GM18507 (cell line): ENCODE measurements at regions not wholly inside any gene's neighbourhood (a gene's known extent, or its start where the extent isn't known, plus 50 kb on each side); places are given as distances from the start of the nearest gene placed in this dataset.
"Not testable (repeated sequence)": the region's sequence is repeated elsewhere in the genome, so short reads cannot be mapped to it uniquely, and the experiment has no call there.

Source experiments
- DNase-seq: peaks from one replicate; pipeline ENCODE4 v3.0.0; 2011; ENCODE audit warnings: low read depth; ENCODE audit not compliant: insufficient read length; ENCODE audit errors: extremely low spot score
- FAIRE-seq: peaks from 2 replicates; lab custom pipeline; 2011; peaks lifted over from hg19 to GRCh38; lab: Jason Lieb, UNC

DNA sequence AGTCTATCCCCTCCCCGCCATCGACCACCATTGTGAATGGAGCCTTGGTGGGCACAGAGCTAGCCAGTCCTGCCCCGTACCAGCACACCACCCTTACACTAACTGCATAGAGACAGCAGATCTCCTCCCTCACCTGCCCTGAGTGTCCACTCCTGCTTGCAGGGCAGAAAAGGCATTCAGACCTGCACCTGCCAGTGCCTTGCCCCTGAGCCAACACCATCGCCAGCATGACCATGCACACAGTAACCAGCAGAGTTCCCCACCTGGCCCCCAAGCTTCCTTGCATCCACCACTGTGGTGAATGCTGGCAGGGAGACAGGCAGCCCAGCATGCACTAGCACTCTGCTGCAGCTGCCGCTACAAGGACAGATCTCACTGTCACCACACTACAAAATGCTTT, 397.1 kb downstream of the KLHL4 start:
- FAIRE-seq (no peak), DNase-seq (no peak)

DNA sequence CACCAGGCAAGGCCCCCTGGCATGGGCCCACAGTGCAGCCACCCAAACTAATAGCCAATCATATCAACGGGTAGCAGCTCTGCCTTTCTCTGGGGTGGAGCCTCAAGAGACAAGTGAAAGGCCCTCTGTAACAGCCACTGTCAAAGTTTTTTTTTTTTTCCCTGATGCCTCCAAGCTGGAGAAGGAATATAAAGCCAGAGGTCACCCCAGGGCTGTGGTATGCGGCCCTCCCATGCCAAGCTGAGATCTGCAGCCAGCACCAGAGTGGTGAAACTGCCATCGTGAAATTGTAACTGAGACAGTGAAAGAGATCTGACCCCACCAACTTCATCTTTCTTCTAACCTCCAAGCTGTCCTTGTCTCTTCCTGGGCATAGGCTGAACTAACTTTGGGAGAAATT, 407.0 kb downstream of the KLHL4 start:
- DNase-seq (no peak), FAIRE-seq (no peak)

DNA sequence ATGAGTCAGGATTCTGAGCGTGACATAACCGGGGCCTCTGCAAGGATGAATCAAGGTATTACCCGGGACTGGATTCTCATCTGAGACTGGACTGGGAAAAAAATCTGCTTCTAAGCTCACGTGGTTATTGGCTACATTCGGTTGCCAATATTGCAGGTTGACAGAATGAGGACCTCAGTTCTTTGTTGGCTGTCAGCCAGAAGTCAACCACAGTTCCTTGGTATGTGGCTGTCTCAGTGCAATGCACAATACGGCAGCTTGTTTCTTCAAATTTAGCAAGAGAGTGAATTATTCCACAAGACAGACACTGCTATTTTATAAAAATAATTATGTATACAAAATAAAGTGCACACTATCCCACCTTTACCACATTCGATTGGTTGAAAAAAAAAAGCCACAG, 424.2 kb downstream of the KLHL4 start:
- FAIRE-seq (no peak), DNase-seq (no peak)

DNA sequence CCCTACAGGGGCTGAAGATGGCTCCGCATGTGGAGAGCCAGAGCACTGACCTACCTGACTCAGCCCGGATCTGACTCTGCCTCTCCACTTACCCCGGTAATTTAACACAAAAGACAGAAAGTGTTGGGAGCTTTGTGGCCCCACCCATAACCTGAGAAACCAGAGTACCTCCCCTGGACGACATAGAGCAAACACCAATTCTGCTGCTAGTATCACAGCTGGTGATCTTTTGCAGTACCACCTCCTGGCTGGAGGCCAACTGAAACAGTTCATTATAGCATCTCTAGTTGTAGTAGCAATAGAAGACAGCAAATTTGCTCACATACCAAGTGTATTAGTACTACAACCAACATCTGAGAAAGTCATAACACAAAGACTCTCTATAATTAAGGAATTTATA, 443.9 kb downstream of the KLHL4 start:
- no peak for FAIRE-seq
- no peak for DNase-seq

DNA sequence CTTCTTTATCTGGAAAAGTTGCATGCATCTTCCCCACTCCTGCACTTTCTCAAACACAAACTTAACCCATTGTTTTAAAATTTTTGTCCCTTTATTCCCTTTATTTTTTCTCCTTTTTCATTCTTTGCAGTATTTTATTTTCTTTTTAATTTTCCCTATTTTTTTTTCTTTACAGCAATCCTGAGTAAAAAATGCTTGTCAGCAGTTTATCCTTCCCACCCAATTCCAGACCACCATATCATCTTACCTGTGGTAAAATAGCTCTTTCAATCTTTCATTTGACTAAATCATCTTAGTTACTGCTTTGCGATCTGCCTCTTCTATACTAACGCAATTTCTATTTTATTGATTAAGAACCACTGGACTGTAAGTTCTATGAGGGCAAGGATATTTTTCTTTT, 450.5 kb downstream of the KLHL4 start:
- DNase-seq = no peak
- FAIRE-seq = no peak

DNA sequence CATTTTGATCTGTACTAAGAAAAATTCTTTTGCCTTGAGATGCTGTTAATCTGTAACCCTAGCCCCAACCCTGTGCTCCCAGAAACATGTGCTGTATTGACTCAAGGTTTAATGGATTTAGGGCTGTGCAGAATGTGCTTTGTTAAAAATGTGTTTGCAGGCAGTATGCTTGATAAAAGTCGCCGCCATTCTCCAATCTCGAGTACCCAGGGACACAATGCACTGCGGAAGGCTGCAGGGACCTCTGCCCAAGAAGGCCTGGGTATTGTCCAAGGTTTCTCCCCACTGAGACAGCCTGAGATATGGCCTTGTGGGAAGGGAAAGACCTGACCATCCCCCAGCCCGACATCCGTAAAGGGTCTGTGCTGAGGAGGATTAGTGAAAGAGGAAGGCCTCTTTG, 454.5 kb downstream of the KLHL4 start:
- FAIRE-seq, DNase-seq: not testable (repeated sequence)

DNA sequence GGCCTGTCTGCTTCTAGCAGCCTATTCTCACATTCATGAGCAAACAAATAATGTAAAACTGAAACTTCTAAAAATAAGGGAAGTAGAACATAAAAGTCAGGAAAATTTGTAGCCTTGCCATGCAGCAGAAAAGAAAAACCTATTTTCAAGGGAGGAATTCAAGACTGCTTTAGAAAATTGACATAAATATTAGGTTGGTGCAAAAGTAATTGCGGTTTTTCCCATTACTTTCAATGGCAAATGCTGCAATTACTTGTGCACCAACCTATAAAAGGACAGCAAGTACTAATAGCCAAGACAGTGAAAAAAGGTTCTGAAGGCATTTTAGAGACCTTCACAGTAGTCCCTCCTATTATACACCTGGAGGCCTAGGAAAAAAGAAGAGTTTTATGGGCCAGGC, 457.8 kb downstream of the KLHL4 start:
- no peak for FAIRE-seq
- DNase-seq = no peak

DNA sequence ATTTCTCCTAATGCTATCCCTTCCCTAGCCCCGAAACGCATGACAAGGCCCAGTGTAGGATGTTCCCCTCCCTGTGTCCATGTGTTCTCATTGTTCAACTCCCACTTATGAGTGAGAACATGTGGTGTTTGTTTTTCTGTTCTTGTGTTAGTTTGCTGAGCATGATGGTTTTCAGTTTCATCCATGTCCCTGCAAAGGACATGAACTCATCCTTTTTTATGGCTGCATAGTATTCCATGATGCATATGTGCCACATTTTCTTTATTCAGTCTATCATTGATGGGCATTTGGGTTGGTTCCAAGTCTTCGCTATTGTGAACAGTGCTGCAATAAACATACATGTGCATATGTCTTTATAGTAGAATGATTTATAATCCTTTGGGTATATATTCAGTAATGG, 490.3 kb downstream of the KLHL4 start:
- not testable (repeated sequence) for FAIRE-seq, DNase-seq

DNA sequence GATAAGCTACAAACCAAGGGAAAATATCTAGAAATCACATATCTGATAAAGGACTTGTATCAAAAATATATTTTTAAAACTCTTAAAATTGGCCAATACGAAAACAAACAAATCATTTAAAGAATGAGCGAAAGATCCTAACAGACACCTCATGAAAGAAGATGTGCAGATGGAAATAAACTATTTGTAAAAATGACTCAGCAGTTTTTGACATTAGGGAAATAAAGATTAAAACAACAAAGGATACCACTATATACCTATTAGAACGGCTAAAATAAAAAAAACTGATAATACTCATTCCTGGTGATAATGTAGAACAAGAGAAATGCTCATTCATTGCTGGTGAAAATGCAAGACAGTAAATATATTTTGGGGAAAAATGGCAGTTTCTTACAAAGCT, 506.4 kb downstream of the KLHL4 start:
- no peak for DNase-seq
- FAIRE-seq = no peak

DNA sequence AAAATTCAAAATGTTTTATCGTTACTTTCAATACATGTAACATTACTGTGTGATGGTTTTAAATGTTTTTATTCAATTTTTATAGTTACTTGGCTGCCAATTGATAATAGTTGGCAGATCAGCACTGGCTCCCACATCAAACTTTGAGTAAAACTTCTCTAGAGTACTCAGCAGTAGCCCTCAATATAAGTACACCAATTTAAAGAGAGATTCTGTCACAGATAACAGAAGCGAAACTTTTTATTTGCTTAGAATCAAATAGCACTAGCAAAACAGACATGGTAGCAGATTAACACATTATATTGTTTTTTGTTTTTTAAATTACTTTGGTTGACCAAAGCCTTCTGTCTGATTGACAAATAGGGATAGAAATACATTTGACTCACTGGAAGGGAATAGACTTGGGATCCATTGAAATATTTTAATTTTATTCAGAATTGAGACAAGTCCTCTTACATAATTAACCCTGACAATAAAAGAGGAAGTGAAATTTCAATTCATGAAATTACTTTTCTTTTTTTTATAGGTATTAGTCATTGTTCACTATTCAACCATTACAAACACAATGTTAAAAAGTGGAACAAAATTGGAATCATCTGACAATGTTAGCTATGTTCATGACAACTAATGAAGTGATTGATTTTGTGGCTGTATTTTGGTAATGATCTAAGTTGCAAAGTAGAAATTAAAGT, 554.9 kb downstream of the KLHL4 start:
- FAIRE-seq (no peak), DNase-seq (no peak)

DNA sequence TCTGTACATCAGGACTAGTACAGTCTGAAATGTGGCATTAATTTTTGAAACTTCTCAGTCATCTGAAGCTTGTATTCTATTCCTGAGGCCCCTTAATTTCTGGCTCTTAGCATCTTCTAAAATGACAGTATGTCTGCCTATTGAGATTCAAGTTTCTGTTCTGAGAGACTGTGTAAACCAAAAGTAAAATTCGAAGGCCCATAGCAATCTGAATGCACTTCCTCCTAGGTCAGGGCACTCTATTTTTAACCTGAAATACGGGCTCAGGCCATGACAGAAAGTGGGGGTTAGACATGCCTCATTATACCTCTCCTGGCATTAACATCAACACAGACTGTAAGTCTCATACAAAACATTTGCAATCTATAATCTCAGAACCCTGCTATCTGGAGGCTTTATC, 584.4 kb downstream of the KLHL4 start:
- FAIRE-seq = no peak
- DNase-seq = no peak

DNA sequence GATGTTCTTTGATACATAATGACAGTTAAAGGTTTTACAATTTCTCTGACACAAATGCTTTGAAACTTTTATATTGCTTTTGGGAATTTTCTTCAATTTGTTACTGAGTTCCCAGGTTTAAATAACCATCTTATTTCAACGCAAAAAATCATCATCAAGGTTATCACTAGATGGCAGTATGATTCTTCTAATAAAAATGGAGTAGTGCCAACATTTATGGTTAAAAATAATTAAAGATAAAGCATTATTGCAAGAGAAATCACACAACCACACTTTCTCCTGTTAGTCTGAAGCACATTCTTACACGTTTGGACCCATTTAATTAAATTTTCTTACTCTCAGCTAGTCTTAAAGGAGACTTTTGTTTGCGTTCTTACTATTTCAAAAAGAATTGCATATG, 611.3 kb upstream of the CPXCR1 start:
- DNase-seq = no peak
- FAIRE-seq = no peak

DNA sequence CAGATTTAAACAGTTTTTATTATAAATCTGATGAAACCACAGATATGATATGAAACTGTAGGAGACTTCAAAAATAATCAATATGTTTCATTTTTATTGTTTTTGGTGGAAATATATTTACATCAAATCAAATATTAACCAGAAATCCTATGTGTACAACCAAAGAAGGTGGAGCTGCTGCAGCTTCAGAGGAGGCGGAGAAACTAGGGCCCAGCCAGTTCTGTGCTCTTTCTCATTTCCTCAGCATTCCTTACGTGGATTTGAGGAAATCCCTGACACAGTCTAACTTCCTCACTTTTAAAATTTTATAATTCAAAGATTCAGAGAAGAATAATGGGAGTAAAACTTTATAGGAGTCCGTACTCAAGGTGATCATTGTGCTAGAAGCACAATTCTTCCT, 610.7 kb upstream of the CPXCR1 start:
- no peak for DNase-seq
- no peak for FAIRE-seq

DNA sequence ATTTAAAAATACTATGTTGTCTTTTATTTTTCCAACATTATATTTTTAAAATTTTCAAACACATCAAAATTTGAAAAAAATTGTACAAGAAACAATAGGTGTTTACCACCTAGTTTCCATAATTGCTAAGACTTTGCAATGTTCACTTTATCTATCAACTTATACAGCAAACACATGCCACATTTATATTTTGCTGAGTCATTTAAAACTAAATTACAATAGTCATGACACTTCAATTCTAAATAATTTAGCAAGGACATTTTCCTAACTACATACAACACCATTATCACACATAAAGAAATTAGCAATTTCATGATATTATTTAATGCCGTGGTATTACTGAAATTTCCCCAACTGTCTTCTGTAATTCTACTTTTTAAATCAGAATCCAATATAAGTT, 600.4 kb upstream of the CPXCR1 start:
- DNase-seq (no peak), FAIRE-seq (no peak)

DNA sequence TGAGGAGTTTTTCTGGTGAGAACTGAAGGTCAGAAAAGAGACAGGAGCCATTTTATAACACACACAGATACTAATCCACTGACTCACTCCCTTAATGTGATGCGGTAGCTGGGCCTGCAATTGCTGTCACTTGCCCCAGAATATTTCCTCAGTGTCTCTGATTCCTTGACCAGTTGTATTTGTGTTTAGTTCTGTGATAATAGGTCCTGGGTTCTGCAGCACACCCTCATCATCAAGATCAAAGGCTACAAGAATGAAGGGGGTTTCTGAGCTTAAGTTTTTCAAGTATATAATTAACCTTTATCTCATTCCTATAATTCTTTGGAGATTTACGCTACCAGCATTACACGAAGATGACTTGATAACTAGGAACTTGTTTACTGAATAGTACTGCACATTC, 576.5 kb upstream of the CPXCR1 start:
- no peak for DNase-seq
- FAIRE-seq = no peak

DNA sequence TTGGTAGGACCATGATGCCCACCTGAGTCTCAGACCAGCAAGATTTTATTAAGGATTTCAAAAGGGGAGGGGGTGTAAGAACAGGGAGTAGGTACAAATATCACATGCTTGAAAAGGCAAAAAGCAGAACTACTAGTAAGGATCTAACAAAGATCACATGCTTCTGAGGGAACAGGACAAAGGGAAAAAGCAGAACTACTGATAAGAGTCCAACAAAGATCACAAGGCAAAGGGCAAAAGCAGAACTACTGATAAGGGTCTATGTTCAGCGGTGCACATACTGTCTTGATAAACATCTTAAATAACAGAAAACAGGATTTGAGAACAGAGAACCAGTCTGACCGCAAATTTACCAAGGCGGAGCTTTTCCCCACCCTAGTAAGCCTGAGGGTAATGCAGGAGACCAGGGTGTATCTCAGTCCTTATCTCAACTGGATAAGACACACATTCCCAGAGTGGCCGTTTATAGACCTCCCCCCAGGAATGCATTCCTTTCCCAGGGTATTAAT, 573.0 kb upstream of the CPXCR1 start:
- not testable (repeated sequence) for FAIRE-seq, DNase-seq

DNA sequence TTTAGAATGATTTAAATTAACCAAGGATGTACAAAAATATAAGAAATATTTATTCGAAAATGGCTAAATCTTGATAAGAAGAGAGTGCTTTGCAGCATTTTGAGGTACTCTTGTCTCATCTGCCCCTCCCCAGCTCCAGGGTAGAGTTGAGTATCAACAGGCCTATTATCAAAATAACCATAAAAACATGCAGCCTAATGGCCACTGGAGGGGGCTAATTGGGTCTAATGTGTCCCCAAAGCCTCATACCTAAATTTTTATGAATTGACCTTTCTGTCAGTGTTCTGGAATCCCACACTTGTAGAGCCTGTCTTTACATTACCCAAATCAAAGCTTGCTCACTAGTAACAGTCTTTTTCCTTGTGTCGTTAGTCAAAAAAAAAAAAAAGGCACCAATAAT, 544.9 kb upstream of the CPXCR1 start:
- FAIRE-seq (no peak), DNase-seq (no peak)

DNA sequence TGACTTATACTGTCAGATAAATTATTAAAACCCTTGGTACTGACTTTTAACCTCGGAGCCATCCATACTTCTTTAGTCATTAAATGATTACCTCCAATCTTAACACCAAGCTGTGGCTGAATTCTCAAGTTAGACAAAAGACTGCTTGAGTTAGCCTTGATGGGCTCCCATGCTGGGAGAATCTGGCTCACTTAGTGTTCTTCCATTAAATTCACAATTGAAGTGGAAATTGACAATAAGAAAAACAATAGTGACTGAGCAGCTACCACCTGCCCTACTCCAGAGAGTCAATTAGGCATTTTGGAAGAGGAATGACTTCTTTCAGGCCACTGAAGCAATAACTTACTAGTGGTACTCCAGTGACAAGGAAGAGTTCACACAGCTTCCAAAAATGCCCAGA, 503.0 kb upstream of the CPXCR1 start:
- DNase-seq (no peak), FAIRE-seq (no peak)

DNA sequence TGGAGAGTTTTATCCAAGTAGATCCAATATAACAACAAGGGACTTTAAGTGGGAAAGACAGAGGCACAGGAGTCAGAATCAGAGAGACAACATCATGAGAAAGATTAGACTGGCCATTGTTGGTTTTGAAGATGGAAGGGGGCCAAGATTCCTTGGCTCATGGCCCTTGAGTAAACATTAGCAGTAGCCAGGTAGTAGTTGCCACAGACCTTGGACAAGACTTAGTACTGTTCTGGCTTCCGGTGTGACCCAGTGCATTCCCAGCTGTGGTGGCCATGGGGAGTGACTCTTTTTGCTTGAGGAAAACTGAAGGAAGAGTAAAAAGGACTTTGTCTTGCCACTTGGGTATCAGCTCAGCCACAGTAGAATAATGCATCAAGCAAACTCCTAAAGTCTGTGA, 462.2 kb upstream of the CPXCR1 start:
- no peak for FAIRE-seq
- no peak for DNase-seq

DNA sequence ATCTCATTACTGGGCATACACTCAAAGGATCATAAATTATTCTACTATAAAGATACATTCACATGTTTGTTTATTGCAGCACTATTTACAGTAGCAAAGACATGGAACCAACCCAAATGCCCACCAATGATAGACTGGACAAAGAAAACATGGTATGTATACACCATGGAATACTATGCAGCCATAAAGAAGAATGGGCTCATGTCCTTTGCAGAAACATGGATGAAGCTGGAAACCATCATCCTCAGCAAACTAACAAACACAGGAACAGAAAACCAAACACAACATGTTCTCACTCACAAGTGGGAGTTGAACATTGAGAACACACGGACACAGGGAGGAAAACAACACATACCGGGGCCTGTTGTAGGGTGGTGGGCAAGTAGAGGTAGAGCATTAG, 433.1 kb upstream of the CPXCR1 start:
- not testable (repeated sequence) for DNase-seq, FAIRE-seq

DNA sequence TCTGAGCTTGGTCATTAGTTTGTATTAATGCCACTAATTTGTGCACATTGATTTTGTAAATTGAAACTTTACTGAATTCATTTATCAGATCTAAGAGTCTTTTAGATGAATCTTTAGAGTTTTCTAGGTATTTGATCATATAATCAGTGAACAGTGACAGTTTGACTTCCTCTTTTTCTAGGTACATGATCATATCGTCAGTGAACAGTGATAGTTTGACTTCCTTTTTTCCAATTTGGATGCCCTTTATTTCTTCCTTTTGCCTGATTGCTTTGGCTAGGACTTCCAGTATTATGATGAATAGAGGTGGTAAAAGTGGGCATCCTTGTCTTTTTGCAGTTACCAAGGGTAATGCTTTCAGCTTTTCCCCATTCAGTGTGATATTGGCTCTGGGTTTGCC, 421.4 kb upstream of the CPXCR1 start:
- DNase-seq (no peak), FAIRE-seq (no peak)

DNA sequence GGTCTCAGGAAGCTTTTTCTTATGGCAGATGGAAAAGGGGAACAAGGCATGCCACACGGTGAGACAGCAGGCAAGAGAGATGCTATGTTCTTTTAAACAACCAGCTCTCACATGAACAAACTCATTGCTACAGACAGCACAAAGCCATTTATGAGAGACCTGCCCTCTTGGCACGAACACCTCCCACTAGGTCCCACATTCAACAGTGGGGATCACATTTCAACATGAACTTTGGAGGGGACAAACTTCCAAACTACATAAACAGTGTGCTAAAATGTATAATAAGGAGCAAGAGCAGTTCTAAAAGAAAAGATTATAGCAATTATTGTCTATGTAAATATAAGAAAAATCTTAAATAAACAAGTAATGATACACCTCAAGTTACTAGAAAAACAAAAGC, 391.8 kb upstream of the CPXCR1 start:
- DNase-seq = no peak
- FAIRE-seq = no peak
